ENCODE measurements at regions not wholly inside any gene's neighbourhood (a gene's known extent, or its start where the extent isn't known, plus 50 kb on each side); places are given as distances from the start of the nearest gene placed in this dataset.

GRCh38 chrX:139063364-139063763, 351.8 kb upstream of the FGF13 start:
- TF ChIP-seq CTCF (conservative IDR thresholded peaks at IDR 0.05; ENCODE audit: low read length) (no peak), EZH2phosphoT487 (IDR thresholded peaks at IDR 0.05; ENCODE audit: borderline replicate concordance, low read depth, low read length) (no peak)
